GM12892 (cell line): ENCODE measurements at regions not wholly inside any gene's neighbourhood (a gene's known extent, or its start where the extent isn't known, plus 50 kb on each side); places are given as distances from the start of the nearest gene placed in this dataset.

Experiments
- POLR2A ChIP-seq: IDR thresholded peaks from 2 replicates; pipeline ENCODE4 v1.6.1; 2011; ENCODE audit warnings: low read depth, low read length, control low read depth
- POLR2AphosphoS5 ChIP-seq: IDR thresholded peaks from 2 replicates; pipeline ENCODE4 v1.6.1; 2011; ENCODE audit warnings: low read depth, low read length, control low read depth

GRCh38 chr2:126309185-126309584 is 346.8 kb upstream of the GYPC start:
- TF ChIP-seq POLR2AphosphoS5 (no peak), POLR2A (no peak)
